HFFc6 (cell line): ENCODE measurements at regions not wholly inside any gene's neighbourhood (a gene's known extent, or its start where the extent isn't known, plus 50 kb on each side); places are given as distances from the start of the nearest gene placed in this dataset.

Source experiments
- DNase-seq: peaks from one replicate; pipeline ENCODE4 v3.0.0-alpha.2; 2018
- H3K27ac Mint-ChIP-seq: 2 replicates; pipeline ENCODE4 v1.8.0; 2020; ENCODE audit warnings: mild to moderate bottlenecking, mixed read lengths
- H3K27me3 Mint-ChIP-seq: 2 replicates; pipeline ENCODE4 v1.8.0; 2021; ENCODE audit warnings: mild to moderate bottlenecking, moderate library complexity, mixed read lengths; ENCODE audit not compliant: insufficient read depth
- H3K36me3 Mint-ChIP-seq: 2 replicates; pipeline ENCODE4 v1.8.0; 2021; ENCODE audit warnings: low read depth, mixed read lengths
- H3K4me1 Mint-ChIP-seq: 2 replicates; pipeline ENCODE4 v1.8.0; 2020; ENCODE audit warnings: low read depth, mixed read lengths
- H3K4me3 Mint-ChIP-seq: 2 replicates; pipeline ENCODE4 v1.8.0; 2020; ENCODE audit warnings: mild to moderate bottlenecking, moderate library complexity, mixed read lengths
- H3K9me3 Mint-ChIP-seq: 2 replicates; pipeline ENCODE4 v1.8.0; 2020; ENCODE audit warnings: mild to moderate bottlenecking, mixed read lengths
- CTCF ChIP-seq: fragments of 200-600 bp; sonication (generic); IDR thresholded peaks from 2 replicates; pipeline ENCODE4 v1.5.0; 2021; ENCODE audit warnings: antibody characterized with exemption, mild to moderate bottlenecking

- no peak for TF ChIP-seq CTCF
- peaks cover 42% of the 10 kb centered on the region for H3K9me3 Mint-ChIP-seq
Observed at GRCh38 chr3:164655462-164655861, 422.8 kb downstream of the SI start.

GRCh38 chr3:164641071-164641470 lies 437.2 kb downstream of the SI start:
- no peaks in the 10 kb centered on the region for H3K4me1 Mint-ChIP-seq
- no peak overlapping the region for H3K4me3 Mint-ChIP-seq
- no peak overlapping the region for H3K27ac Mint-ChIP-seq
- TF ChIP-seq CTCF: no peak
- no peaks in the 10 kb centered on the region for H3K27me3 Mint-ChIP-seq
- peaks cover 22% of the 10 kb centered on the region for H3K9me3 Mint-ChIP-seq
- DNase-seq: no peak
- H3K36me3 Mint-ChIP-seq: no peaks in the 10 kb centered on the region

More at GRCh38 chr3:164655462-164655861, 422.8 kb downstream of the SI start:
- Mint-ChIP-seq H3K4me3 (no peak overlapping the region), H3K27ac (no peak overlapping the region), H3K4me1 (no peaks in the 10 kb centered on the region), H3K36me3 (no peaks in the 10 kb centered on the region), H3K27me3 (peaks cover 1% of the 10 kb centered on the region)
- no peak for DNase-seq

GRCh38 chr3:164640591-164640990 lies 437.7 kb downstream of the SI start:
- no peak overlapping the region for H3K27ac Mint-ChIP-seq
- no peak overlapping the region for H3K4me3 Mint-ChIP-seq
- no peak for DNase-seq
- no peaks in the 10 kb centered on the region for H3K4me1 Mint-ChIP-seq
- H3K27me3 Mint-ChIP-seq: no peaks in the 10 kb centered on the region
- H3K9me3 Mint-ChIP-seq: peaks cover 18% of the 10 kb centered on the region
- TF ChIP-seq CTCF: no peak
- H3K36me3 Mint-ChIP-seq: no peaks in the 10 kb centered on the region

GRCh38 chr3:164620956-164621355 lies 457.3 kb downstream of the SI start:
- no peak overlapping the region for H3K4me3 Mint-ChIP-seq
- H3K36me3 Mint-ChIP-seq: no peaks in the 10 kb centered on the region
- DNase-seq: no peak
- no peak overlapping the region for H3K27ac Mint-ChIP-seq
- TF ChIP-seq CTCF: no peak
- H3K4me1 Mint-ChIP-seq: no peaks in the 10 kb centered on the region
- H3K27me3 Mint-ChIP-seq: no peaks in the 10 kb centered on the region
- H3K9me3 Mint-ChIP-seq: peaks cover 25% of the 10 kb centered on the region

GRCh38 chr3:164620423-164620822 lies 457.9 kb downstream of the SI start:
- peaks cover 20% of the 10 kb centered on the region for H3K9me3 Mint-ChIP-seq
- no peak overlapping the region for H3K27ac Mint-ChIP-seq
- no peak for TF ChIP-seq CTCF
- H3K4me3 Mint-ChIP-seq: no peak overlapping the region
- H3K36me3 Mint-ChIP-seq: no peaks in the 10 kb centered on the region
- no peaks in the 10 kb centered on the region for H3K27me3 Mint-ChIP-seq
- no peak for DNase-seq
- H3K4me1 Mint-ChIP-seq: no peaks in the 10 kb centered on the region

- Mint-ChIP-seq H3K27me3 (no peaks in the 10 kb centered on the region), H3K9me3 (peaks cover 18% of the 10 kb centered on the region), H3K36me3 (no peaks in the 10 kb centered on the region), H3K4me3 (no peak overlapping the region), H3K4me1 (no peaks in the 10 kb centered on the region), H3K27ac (no peak overlapping the region)
- DNase-seq: no peak
- no peak for TF ChIP-seq CTCF
Observed at GRCh38 chr3:164612751-164613150, 465.5 kb downstream of the SI start.
